GM12878 (cell line): ENCODE measurements at regions not wholly inside any gene's neighbourhood (a gene's known extent, or its start where the extent isn't known, plus 50 kb on each side); places are given as distances from the start of the nearest gene placed in this dataset.

ENCODE experiments used
- CBX5 ChIP-seq: sonication (generic); IDR thresholded peaks from 2 replicates; pipeline ENCODE4 v1.6.1; 2016; ENCODE audit warnings: low read depth, moderate library complexity, mild to moderate bottlenecking, inconsistent platforms
- TF ChIP-seq, protein P1 (sequence below), 3 experiments: IDR thresholded peaks in 2 of 3; conservative IDR thresholded peaks in 1 of 3; 2 replicates each; pipeline ENCODE4 v1.5.1; 2011; ENCODE audit warnings: low read depth in 3 of 3, low read length in 3 of 3, mild to moderate bottlenecking in 3 of 3, control low read depth in 2 of 3, moderate library complexity in 2 of 3, inconsistent platforms in 1 of 3, mixed read lengths in 1 of 3; ENCODE audit not compliant: control insufficient read depth in 2 of 3, insufficient read depth in 1 of 3; ENCODE audit errors: extremely low read depth in 1 of 3

DNA sequence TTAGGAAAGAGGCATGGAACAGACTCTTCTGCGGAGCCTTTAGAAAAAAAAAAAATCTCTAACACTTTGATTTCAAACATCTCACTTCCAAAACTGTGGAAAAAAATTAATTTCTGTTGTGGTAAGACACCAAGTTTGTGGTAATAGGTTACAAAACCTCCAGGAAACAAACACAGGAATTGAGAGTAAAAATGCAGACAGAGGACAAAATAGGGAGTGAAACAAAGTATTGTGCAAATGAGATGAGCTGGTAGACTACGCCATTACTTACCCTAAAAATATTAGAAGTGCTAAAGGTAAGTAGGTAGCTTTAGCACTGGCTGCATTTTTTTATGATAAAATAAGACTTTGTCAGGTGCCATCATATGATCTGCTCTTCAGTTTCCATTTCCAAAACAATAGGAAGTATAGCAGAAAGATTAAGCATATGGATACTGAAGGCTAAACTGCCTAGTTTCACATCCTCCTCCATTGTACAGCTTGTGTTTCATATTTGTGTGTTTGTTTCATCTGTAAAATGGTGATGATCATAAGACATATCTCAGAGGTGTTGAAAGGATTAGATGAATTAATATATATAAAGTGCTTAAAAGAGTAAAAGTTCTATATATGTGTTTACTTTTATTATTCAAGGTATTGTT lies 309.2 kb downstream of the NR4A2 start:
- no peak for TF ChIP-seq CBX5
- TF ChIP-seq, protein P1, sequence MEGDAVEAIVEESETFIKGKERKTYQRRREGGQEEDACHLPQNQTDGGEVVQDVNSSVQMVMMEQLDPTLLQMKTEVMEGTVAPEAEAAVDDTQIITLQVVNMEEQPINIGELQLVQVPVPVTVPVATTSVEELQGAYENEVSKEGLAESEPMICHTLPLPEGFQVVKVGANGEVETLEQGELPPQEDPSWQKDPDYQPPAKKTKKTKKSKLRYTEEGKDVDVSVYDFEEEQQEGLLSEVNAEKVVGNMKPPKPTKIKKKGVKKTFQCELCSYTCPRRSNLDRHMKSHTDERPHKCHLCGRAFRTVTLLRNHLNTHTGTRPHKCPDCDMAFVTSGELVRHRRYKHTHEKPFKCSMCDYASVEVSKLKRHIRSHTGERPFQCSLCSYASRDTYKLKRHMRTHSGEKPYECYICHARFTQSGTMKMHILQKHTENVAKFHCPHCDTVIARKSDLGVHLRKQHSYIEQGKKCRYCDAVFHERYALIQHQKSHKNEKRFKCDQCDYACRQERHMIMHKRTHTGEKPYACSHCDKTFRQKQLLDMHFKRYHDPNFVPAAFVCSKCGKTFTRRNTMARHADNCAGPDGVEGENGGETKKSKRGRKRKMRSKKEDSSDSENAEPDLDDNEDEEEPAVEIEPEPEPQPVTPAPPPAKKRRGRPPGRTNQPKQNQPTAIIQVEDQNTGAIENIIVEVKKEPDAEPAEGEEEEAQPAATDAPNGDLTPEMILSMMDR (IDR thresholded peaks at IDR 0.05 in 2 of 3, conservative IDR thresholded peaks at IDR 0.05 in 1 of 3; ENCODE audit: control insufficient read depth in 2 of 3, extremely low read depth in 1 of 3, insufficient read depth in 1 of 3, low read depth in 3 of 3, low read length in 3 of 3): no peak
